HEK293T (cell line): ENCODE measurements at regions not wholly inside any gene's neighbourhood (a gene's known extent, or its start where the extent isn't known, plus 50 kb on each side); places are given as distances from the start of the nearest gene placed in this dataset.

Source experiments
- CTCF ChIA-PET: fragments of 350-600 bp; formaldehyde crosslinking; extraction: SDS; loops from one replicate; lab custom pipeline; 2021; ENCODE audit warnings: antibody characterized with exemption, inconsistent platforms; lab: Yijun Ruan, JAX
- POLR2A ChIA-PET: fragments of 350-600 bp; formaldehyde crosslinking; extraction: SDS; loops from one replicate; lab custom pipeline; 2020; ENCODE audit warnings: antibody characterized with exemption, inconsistent platforms; lab: Yijun Ruan, JAX
- DNase-seq: peaks from one replicate; pipeline ENCODE4 v3.0.0; 2012; ENCODE audit warnings: mixed read lengths; ENCODE audit errors: extremely low spot score
- ARNT ChIP-seq: fragments of 450-650 bp; IDR thresholded peaks from 2 replicates; pipeline ENCODE4 v1.6.1; 2017; ENCODE audit warnings: mild to moderate bottlenecking
- BHLHE40 ChIP-seq: fragments of 450-650 bp; IDR thresholded peaks from 2 replicates; pipeline ENCODE4 v1.6.1; 2016; ENCODE audit warnings: mild to moderate bottlenecking, moderate library complexity, borderline replicate concordance
- CTBP1 ChIP-seq: fragments of 450-650 bp; IDR thresholded peaks from 2 replicates; pipeline ENCODE4 v1.6.1; 2016; ENCODE audit warnings: borderline replicate concordance
- ELF4 ChIP-seq: fragments of 450-650 bp; IDR thresholded peaks from 2 replicates; pipeline ENCODE4 v1.6.1; 2017; ENCODE audit warnings: antibody characterized with exemption
- FOXA1 ChIP-seq: fragments of 450-650 bp; IDR thresholded peaks from 2 replicates; pipeline ENCODE4 v1.6.1; 2016; ENCODE audit warnings: mild to moderate bottlenecking
- FOXK2 ChIP-seq: fragments of 450-650 bp; IDR thresholded peaks from 2 replicates; pipeline ENCODE4 v1.6.1; 2016; ENCODE audit warnings: mild to moderate bottlenecking
- FOXM1 ChIP-seq: fragments of 450-650 bp; IDR thresholded peaks from 2 replicates; pipeline ENCODE4 v1.6.1; 2017; ENCODE audit warnings: mild to moderate bottlenecking, borderline replicate concordance
- HDGF ChIP-seq: fragments of 450-650 bp; IDR thresholded peaks from 2 replicates; pipeline ENCODE4 v1.6.1; 2017; ENCODE audit warnings: antibody characterized with exemption, borderline replicate concordance
- L3MBTL2 ChIP-seq: fragments of 450-650 bp; conservative IDR thresholded peaks from 2 replicates; pipeline ENCODE4 v1.6.1; 2016; ENCODE audit warnings: mild to moderate bottlenecking
- LEF1 ChIP-seq: fragments of 450-650 bp; IDR thresholded peaks from 2 replicates; pipeline ENCODE4 v1.6.1; 2017; ENCODE audit warnings: mild to moderate bottlenecking, borderline replicate concordance
- NFRKB ChIP-seq: fragments of 450-650 bp; IDR thresholded peaks from 2 replicates; pipeline ENCODE4 v1.6.1; 2016; ENCODE audit warnings: mild to moderate bottlenecking, moderate library complexity
- SP1 ChIP-seq: fragments of 450-650 bp; IDR thresholded peaks from 2 replicates; pipeline ENCODE4 v1.6.1; 2017
- SUZ12 ChIP-seq: fragments of 450-650 bp; IDR thresholded peaks from 2 replicates; pipeline ENCODE4 v1.6.1; 2016; ENCODE audit warnings: mild to moderate bottlenecking
- TARDBP ChIP-seq: fragments of 450-650 bp; IDR thresholded peaks from 2 replicates; pipeline ENCODE4 v1.6.1; 2016
- ZNF384 ChIP-seq: fragments of 450-650 bp; IDR thresholded peaks from 2 replicates; pipeline ENCODE4 v1.6.1; 2016
- TF ChIP-seq, protein P1 (sequence below): fragments of 450-650 bp; IDR thresholded peaks from 2 replicates; pipeline ENCODE4 v1.6.1; 2016

DNA sequence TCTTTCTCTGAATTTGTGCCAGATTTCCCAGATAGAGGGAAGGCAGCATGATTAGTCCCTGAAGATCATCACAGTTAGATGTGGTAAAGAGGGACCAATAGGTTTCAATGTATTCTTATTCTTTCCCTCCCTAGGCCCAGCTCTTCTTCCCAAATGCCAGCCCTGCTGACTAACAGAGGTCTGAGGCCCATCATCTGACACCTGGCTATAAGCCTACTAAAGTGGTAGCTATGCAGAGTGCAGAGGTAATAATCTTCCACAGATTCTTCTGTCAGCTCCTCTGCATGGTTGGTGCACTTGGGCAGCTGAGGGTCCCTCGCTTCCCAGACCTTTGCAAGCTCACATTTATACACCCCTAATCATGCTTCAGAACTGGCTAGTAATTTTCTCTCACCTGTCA lies 63.7 kb upstream of the PZP start:
- CTCF ChIA-PET: no interaction called here
- TF ChIP-seq NFRKB (no peak), BHLHE40 (no peak), SUZ12 (no peak), L3MBTL2 (no peak), CTBP1 (no peak), ELF4 (no peak), ZNF384 (no peak), FOXA1 (no peak), FOXM1 (no peak), LEF1 (no peak), ARNT (no peak)
- TF ChIP-seq, protein P1, sequence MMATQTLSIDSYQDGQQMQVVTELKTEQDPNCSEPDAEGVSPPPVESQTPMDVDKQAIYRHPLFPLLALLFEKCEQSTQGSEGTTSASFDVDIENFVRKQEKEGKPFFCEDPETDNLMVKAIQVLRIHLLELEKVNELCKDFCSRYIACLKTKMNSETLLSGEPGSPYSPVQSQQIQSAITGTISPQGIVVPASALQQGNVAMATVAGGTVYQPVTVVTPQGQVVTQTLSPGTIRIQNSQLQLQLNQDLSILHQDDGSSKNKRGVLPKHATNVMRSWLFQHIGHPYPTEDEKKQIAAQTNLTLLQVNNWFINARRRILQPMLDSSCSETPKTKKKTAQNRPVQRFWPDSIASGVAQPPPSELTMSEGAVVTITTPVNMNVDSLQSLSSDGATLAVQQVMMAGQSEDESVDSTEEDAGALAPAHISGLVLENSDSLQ: no peak

DNA sequence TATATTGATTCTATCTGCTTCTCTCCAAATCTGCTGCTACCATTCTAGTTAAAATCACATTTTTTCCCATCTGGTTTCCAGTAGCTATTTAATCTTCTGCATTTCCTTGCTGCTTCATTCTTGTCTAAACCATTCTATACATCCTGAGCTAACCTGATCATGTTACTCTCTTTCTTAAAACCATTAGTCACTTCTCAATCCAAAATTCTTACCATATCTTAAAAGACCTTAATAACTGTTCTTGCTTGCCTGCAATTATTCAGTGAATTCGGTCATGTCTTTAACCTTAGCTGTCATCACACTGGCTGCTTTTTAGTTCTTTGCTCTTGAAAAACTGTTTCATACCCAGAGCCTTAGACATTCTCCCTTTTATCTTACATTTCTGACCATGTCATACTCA lies 56.4 kb upstream of the PZP start:
- no peak for DNase-seq
- TF ChIP-seq LEF1 (no peak), FOXA1 (no peak), ELF4 (no peak), FOXM1 (no peak), ZNF384 (no peak), TARDBP (no peak), CTBP1 (no peak), SUZ12 (no peak), ARNT (no peak), L3MBTL2 (no peak), HDGF (no peak), NFRKB (no peak), FOXK2 (no peak), SP1 (no peak), BHLHE40 (no peak)
- TF ChIP-seq, protein P1: no peak
- POLR2A ChIA-PET: no interaction called here
- CTCF ChIA-PET: no interaction called here

More for the DNA sequence above, 63.7 kb upstream of the PZP start:
- POLR2A ChIA-PET: no interaction called here
- DNase-seq: no peak

DNA sequence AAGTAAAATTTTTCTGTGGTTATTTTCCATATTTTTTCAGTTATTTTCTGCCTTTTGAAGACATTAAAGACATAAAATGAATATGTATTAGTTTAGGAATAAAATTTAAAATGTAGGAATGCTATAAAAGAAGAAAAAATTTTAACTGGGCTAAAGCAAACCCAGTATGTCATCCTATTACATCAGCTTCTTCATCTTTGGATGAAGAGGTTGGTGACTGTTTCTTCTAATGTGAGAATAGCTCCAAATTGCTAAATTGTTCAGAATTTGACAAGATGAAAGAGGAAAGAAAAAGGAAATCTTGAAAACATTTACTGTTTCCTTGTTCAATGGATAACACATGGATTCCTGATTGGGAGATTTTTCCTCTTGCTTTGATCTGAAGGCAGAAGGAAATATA lies 52.7 kb upstream of the PZP start:
- TF ChIP-seq ARNT (no peak), HDGF (no peak), FOXM1 (no peak), ELF4 (no peak), L3MBTL2 (no peak), NFRKB (no peak), SP1 (no peak), FOXA1 (no peak), SUZ12 (no peak), ZNF384 (no peak), CTBP1 (no peak), FOXK2 (no peak)
- TF ChIP-seq, protein P1: no peak
- no peak for DNase-seq
- POLR2A ChIA-PET: no interaction called here
- CTCF ChIA-PET: no interaction called here

DNA sequence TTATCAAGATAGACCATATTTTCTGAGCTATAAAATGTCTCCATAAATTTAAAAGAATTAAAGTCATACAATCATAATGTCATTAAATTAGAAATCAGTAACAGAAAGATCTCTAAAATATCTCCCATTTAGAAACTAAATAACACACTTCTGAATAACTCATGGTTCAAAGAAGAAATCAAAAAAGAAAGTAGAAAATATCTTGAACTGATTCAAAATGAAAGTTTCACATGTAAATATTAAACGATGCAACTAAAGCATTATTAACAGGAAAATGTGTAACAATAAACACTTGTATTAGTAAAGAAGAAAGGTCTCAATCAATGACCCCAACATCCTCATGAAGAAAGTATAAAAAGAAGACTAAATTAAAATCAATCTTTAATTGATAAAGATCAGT lies 50.5 kb upstream of the PZP start:
- CTCF ChIA-PET: no interaction called here
- TF ChIP-seq L3MBTL2 (no peak), BHLHE40 (no peak), NFRKB (no peak), SP1 (no peak), TARDBP (no peak), ZNF384 (no peak), SUZ12 (no peak), CTBP1 (no peak), LEF1 (no peak), HDGF (no peak), ELF4 (no peak), FOXA1 (no peak), FOXM1 (no peak), ARNT (no peak)
- TF ChIP-seq, protein P1: no peak
- no peak for DNase-seq
- POLR2A ChIA-PET: no interaction called here
